ENCODE measurements at regions not wholly inside any gene's neighbourhood (a gene's known extent, or its start where the extent isn't known, plus 50 kb on each side); places are given as distances from the start of the nearest gene placed in this dataset.

GRCh38 chr1:216809649-216810048, 86.4 kb upstream of the ESRRG start:
- TF ChIP-seq, protein P1, sequence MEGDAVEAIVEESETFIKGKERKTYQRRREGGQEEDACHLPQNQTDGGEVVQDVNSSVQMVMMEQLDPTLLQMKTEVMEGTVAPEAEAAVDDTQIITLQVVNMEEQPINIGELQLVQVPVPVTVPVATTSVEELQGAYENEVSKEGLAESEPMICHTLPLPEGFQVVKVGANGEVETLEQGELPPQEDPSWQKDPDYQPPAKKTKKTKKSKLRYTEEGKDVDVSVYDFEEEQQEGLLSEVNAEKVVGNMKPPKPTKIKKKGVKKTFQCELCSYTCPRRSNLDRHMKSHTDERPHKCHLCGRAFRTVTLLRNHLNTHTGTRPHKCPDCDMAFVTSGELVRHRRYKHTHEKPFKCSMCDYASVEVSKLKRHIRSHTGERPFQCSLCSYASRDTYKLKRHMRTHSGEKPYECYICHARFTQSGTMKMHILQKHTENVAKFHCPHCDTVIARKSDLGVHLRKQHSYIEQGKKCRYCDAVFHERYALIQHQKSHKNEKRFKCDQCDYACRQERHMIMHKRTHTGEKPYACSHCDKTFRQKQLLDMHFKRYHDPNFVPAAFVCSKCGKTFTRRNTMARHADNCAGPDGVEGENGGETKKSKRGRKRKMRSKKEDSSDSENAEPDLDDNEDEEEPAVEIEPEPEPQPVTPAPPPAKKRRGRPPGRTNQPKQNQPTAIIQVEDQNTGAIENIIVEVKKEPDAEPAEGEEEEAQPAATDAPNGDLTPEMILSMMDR (conservative IDR thresholded peaks at IDR 0.05; ENCODE audit: low read length) = no peak
- no peak for TF ChIP-seq EZH2phosphoT487 (IDR thresholded peaks at IDR 0.05; ENCODE audit: borderline replicate concordance)

Measured in Loucy (cell line).